Forelimb muscle (tissue), 1 donor: ENCODE measurements at regions not wholly inside any gene's neighbourhood (a gene's known extent, or its start where the extent isn't known, plus 50 kb on each side); places are given as distances from the start of the nearest gene placed in this dataset.

Source experiments
- DNase-seq: peaks from one replicate; pipeline ENCODE4 v3.0.0-alpha.2; 2013; ENCODE audit warnings: low read depth

GRCh38 chr2:180461761-180462160, 454.7 kb upstream of the CWC22 start:
- DNase-seq, result no peak

GRCh38 chr2:180456801-180457200, 449.7 kb upstream of the CWC22 start:
- DNase-seq, result no peak

GRCh38 chr2:180450841-180451240, 443.7 kb upstream of the CWC22 start:
- no peak for DNase-seq

GRCh38 chr2:180449171-180449915, 442.2 kb upstream of the CWC22 start:
- DNase-seq, result no peak

GRCh38 chr2:180446492-180446891, 439.4 kb upstream of the CWC22 start:
- no peak for DNase-seq

GRCh38 chr2:180443888-180444287, 436.8 kb upstream of the CWC22 start:
- no peak for DNase-seq

DNA sequence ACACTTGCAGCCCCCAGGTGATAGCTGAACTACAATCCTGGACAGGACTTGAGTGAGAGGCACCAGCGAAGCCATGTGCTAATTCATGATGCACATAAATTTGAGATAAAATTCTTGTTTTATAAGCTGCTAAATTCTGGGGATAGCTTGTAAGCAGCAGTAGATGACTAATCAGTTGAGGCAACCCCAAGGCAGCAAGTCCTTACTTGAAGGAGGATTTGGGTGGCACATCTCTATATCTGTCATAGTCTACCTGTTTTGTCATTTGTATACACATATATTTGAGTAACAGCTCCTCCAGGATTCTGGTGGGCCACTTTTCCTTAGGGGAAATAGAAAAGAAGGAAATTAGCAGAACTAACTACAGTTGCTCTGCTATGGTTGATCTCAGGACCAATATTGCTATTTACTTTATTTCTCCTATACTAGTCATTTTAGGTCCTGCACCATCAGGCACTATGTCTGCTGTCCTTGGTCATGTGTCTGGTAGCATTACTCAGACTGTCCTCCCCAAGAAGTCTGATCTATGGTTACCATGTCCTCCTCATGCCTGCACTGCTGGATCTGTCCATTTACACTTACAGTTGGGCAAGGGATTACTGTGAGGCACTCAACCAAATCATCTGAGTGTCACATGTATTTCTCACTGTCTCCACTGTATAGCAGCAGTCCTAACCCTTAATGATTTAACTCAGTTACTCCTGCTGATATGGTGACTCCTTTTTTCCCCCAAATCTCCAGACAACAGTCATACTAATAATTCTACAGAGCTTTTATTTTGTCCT, 436.0 kb upstream of the CWC22 start:
- DNase-seq, result no peak

DNA sequence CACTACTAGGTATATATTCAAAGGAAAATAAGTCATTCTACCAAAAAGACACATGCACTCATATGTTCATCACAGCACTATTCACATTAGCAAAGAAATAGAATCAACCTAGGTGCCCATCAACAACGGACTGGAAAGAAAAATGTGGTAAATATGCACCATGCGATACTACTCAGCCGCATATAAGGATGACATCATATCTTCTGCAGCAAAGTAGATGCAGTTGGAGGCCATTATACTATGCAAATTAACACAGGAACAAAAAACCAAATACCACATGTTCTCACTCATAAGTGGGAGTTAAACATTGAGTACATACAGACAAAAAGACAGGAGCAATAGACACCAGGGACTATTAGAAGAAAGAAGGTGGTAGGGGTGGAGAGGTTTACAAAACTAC, 412.1 kb upstream of the CWC22 start:
- DNase-seq, result no peak

DNA sequence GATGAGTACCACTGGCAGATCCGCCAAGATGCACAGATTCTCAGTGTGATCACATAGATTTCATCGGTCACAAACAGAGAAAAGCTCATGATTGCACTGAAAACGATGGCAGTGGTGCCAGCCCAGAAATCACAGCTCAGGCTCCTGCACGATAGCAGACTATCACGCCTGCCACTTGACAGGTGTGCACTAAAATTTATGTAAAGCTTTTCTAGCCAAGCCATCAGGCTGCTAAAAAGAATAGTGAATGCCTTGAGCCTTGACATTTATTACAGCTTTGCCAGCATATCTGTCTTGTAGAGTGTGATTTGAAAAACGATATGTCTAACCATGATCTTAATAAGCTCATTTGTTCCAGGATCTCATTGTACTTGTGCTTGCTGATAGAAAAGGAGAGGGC, 409.5 kb upstream of the CWC22 start:
- no peak for DNase-seq

GRCh38 chr2:180413336-180413735, 406.2 kb upstream of the CWC22 start:
- DNase-seq, result no peak

GRCh38 chr2:180412219-180412618, 405.1 kb upstream of the CWC22 start:
- DNase-seq, result no peak

DNA sequence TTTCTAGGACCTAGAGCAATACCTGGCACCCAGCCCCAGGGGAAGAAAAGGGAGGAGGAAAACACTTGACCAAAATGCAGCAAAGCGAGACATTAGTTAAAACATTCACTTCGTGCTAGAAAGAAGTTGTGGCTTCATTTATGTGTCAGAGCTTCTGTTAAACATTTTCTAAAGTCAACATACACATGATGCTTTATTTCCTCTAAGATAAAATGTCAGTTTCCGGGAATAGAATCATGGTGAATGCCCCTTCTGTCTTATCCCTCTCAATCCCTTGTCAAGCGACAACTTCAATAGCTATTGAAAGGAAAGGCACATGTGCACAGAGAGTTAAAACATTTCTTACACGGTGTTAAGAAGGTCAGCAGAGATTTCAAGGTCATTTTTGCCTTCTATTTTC, 404.6 kb upstream of the CWC22 start:
- DNase-seq, result no peak

DNA sequence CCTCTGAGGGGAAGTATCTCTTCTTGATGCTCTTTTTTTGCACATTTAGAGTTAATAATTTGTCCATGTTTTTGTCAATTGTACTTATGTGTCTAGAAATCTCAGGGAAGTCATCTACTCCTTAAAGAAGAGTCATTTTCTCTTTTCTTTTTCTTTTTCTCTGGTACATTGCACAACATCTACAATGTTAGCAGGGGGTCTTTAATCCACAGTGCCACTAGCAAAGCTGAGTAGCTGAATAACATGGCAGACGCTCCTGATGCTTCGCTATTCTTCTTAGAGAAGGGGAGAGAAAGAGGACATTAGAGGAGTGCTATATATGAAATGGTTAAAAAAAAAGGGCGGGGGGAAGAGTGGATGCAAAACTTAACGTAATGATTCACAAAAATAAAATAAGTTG, 399.6 kb upstream of the CWC22 start:
- no peak for DNase-seq

- DNase-seq, result no peak
These were observed 398.4 kb upstream of the CWC22 start for GRCh38 chr2:180405520-180405919.

GRCh38 chr2:180394305-180394704, 387.2 kb upstream of the CWC22 start:
- no peak for DNase-seq

- peak; percentile 82 for DNase-seq
These were observed 378.6 kb upstream of the CWC22 start for GRCh38 chr2:180385601-180386201.

DNA sequence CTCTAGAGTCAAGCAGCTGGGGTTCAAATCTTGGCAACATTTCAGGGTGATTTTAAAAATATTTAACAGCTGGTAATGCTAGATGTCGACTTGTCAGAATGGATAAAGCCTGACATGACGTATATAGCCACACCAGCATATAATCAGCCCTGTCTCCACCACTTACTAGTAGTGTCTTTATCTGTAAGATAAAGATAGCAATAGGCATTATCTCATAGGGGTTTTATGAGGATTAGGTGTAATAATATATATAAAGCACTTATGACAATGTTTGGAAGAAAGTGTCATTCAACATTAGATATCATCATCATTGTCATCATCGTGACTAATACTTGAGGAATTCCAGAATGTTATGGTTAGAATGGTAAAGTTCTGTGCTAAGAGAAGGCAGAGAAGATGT, 369.0 kb upstream of the CWC22 start:
- no peak for DNase-seq

DNA sequence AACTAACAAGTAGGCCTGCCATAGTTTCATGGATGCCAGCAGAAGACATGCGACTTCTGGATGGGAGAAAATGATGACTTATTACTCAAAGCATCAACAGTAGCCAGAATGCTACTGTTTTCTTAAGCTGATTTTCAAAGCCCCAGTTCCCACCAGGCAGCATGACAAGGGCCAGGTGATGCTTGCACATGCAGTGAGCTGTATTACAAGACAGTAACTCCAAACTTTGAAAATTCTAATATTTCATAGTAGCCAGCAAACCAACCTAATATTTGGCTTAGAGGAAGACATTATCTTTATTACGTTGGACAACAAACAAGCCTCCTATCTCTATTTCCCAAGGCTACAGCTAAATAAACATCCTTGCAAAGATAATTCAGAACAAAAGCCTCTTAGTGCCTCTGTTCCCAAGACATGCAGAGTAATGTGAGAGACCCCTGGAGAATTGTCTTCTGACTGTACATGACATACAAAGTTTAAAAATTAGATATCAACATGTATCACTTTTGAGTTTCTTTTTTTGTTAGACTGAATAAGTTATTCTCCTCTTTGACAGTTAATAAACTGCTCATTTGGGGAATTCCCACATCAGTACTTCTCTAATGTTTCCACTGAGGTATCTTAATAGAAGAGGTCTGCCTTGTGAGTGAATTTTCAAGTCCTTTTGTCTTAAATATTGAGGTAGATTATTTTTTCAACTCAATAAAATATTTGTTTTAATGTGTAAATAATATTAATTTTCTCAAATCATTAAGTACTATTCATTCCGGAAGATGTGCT, 367.6 kb upstream of the CWC22 start:
- DNase-seq, result no peak

DNA sequence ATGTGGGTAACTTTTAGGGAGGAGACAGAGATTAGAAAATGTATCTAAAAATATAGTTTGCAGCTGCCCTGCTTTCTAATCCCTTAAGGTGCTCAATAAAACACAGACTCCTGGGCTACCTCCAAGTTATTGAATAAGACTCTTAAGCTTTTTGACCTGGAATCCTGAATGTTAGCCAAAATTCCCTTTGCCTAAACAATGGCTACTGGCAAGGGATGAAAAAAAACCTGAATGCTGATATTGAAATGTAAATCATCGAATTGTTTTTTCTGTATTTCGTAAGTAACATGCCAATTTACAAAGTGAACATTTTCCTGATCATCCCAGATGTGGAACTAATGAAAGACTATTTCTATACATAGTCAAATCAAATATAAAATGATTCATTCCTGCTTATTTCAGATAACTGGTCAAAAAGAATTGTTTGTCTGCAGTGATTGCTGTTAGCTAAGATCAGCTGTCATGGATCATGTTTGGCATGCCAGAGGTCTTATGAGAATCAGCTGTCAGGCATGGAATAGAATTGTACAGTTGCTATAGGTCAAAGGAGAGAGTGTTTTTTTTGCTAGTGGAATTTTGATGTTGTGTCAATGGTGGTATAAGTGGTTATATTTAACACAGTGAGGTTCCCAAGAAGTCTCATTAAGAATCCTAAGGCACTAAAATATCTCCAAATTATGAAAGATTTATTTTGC, 363.6 kb upstream of the CWC22 start:
- DNase-seq, result no peak

GRCh38 chr2:180368881-180369280, 361.8 kb upstream of the CWC22 start:
- no peak for DNase-seq

DNA sequence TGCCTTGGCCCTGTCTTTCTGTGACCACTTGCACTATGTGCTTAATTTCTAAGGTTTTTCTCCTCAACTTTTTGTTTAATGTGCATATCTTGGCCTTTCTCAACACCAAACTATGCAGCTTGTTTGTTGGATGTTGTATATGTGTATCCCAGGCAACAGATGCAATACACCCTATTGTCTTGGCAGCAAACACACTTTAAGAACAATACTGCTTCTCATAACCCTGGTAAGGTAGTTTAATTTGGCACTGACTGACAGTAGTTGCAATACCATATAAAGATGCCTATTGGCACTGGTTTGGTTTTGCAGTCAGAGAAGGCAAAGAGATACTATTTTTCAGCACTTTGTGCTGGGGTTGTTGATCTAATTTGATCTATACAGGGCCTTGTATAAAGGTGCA, 360.7 kb upstream of the CWC22 start:
- DNase-seq, result no peak

DNA sequence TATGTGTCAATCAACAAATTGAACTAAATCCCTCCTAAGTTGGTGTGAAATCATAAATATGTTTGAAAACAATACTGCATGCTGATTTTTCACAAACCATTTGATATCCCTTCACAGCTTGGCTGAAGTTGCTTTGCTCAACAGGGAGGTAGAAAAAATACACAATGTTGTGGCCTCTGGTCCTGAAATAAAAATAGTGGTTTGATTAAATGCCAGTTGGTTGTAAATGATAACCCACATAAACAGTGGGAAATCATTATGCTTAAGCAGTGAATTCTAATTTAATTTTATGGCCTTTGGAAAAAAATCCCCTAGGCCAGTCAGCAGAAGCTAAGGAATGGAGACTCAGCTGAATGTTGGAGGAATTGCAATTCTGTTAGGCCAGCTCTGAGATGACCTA, 359.4 kb upstream of the CWC22 start:
- DNase-seq, result no peak
